ENCODE measurements at regions not wholly inside any gene's neighbourhood (a gene's known extent, or its start where the extent isn't known, plus 50 kb on each side); places are given as distances from the start of the nearest gene placed in this dataset.

GRCh38 chr1:199410462-199410861 lies 617.0 kb upstream of the NR5A2 start:
- Mint-ChIP-seq H3K4me3 (no peak overlapping the region), H3K4me1 (ENCODE audit: low read depth) (no peaks in the 10 kb centered on the region), H3K36me3 (ENCODE audit: low read depth) (no peaks in the 10 kb centered on the region), H3K27me3 (peaks cover 4% of the 10 kb centered on the region), H3K9me3 (peaks cover 2% of the 10 kb centered on the region), H3K27ac (no peak overlapping the region)
- POLR2A ChIA-PET: no interaction called here
- no peak for DNase-seq
- intact Hi-C loops (cut with micrococcal nuclease): no loop called here
- ATAC-seq: no peak
- TF ChIP-seq CTCF (IDR thresholded peaks at IDR 0.05): no peak
- CTCF ChIA-PET: no interaction called here

- peaks cover 4% of the 10 kb centered on the region for H3K9me3 Mint-ChIP-seq
- intact Hi-C loops (cut with micrococcal nuclease): no loop called here
- H3K4me1 Mint-ChIP-seq (ENCODE audit: low read depth): no peaks in the 10 kb centered on the region
- no peak for TF ChIP-seq CTCF (IDR thresholded peaks at IDR 0.05)
- ATAC-seq (no peak), DNase-seq (no peak)
- no peak overlapping the region for H3K4me3 Mint-ChIP-seq
- no peaks in the 10 kb centered on the region for H3K36me3 Mint-ChIP-seq (ENCODE audit: low read depth)
- no peaks in the 10 kb centered on the region for H3K27me3 Mint-ChIP-seq
- no peak overlapping the region for H3K27ac Mint-ChIP-seq
- ChIA-PET POLR2A (no interaction called here), CTCF (no interaction called here)
Observed at GRCh38 chr1:199411506-199411905, 616.0 kb upstream of the NR5A2 start.

- Mint-ChIP-seq H3K27ac (no peak overlapping the region), H3K27me3 (peaks cover 3% of the 10 kb centered on the region), H3K36me3 (ENCODE audit: low read depth) (no peaks in the 10 kb centered on the region), H3K4me3 (no peak overlapping the region), H3K4me1 (ENCODE audit: low read depth) (no peaks in the 10 kb centered on the region), H3K9me3 (peaks cover 3% of the 10 kb centered on the region)
- ChIA-PET CTCF (interaction anchor here (1.3 to 1.4 kb wide), 2 partner anchors 21 to 273 kb away, joined by 3 read pairs; no protein-coding TSS in a partner anchor), POLR2A (interaction anchor here (0.6 kb wide), 1 partner anchor 39 kb away, joined by 3 read pairs; no protein-coding TSS in a partner anchor)
- ATAC-seq (no peak), DNase-seq (no peak)
- TF ChIP-seq CTCF (IDR thresholded peaks at IDR 0.05): no peak
- intact Hi-C loops (cut with micrococcal nuclease): no loop called here
Observed at GRCh38 chr1:199422206-199422605, 605.3 kb upstream of the NR5A2 start.

GRCh38 chr1:199447906-199448305 lies 579.6 kb upstream of the NR5A2 start:
- Mint-ChIP-seq H3K27me3 (peaks cover 5% of the 10 kb centered on the region), H3K4me1 (ENCODE audit: low read depth) (no peaks in the 10 kb centered on the region), H3K36me3 (ENCODE audit: low read depth) (no peaks in the 10 kb centered on the region), H3K27ac (no peak overlapping the region), H3K4me3 (no peak overlapping the region), H3K9me3 (no peaks in the 10 kb centered on the region)
- DNase-seq: no peak
- CTCF ChIA-PET: no interaction called here
- no peak for TF ChIP-seq CTCF (IDR thresholded peaks at IDR 0.05)
- intact Hi-C loops (cut with micrococcal nuclease): no loop called here
- ATAC-seq: no peak
- POLR2A ChIA-PET: no interaction called here

- Mint-ChIP-seq H3K4me1 (ENCODE audit: low read depth) (no peaks in the 10 kb centered on the region), H3K27ac (no peak overlapping the region), H3K36me3 (ENCODE audit: low read depth) (no peaks in the 10 kb centered on the region), H3K27me3 (peaks cover 5% of the 10 kb centered on the region), H3K4me3 (no peak overlapping the region), H3K9me3 (no peaks in the 10 kb centered on the region)
- no peak for DNase-seq
- CTCF ChIA-PET: no interaction called here
- no peak for ATAC-seq
- intact Hi-C loops (cut with micrococcal nuclease): no loop called here
- TF ChIP-seq CTCF (IDR thresholded peaks at IDR 0.05): no peak
- POLR2A ChIA-PET: no interaction called here
Observed at GRCh38 chr1:199448646-199449045, 578.9 kb upstream of the NR5A2 start.

All from activated CD8-positive, alpha-beta T cell treated with anti-CD3 and anti-CD28 coated beads for 36 hours (primary cell).